ENCODE measurements at regions not wholly inside any gene's neighbourhood (a gene's known extent, or its start where the extent isn't known, plus 50 kb on each side); places are given as distances from the start of the nearest gene placed in this dataset.

DNA sequence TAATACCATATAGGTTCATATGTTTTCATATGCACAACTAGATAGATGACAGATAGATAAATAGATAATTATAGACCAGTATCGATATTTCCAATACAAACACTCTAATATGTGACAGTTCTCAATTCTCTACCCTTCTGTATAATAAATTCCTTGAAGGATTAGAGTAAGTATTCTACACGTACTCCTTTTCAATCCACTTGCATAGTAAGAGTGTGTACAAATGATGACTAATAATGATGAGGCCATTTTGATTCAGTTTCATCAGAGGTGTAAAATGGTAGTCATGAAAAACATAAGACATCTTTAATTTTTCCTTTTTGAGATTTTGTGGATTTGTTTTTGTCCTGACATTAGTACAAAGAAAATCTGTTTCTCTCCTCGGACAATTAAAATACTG lies 188.3 kb upstream of the WSB1 start:
- TF ChIP-seq POLR2AphosphoS5 (IDR thresholded peaks at IDR 0.05), result no peak
- TF ChIP-seq, protein P1, sequence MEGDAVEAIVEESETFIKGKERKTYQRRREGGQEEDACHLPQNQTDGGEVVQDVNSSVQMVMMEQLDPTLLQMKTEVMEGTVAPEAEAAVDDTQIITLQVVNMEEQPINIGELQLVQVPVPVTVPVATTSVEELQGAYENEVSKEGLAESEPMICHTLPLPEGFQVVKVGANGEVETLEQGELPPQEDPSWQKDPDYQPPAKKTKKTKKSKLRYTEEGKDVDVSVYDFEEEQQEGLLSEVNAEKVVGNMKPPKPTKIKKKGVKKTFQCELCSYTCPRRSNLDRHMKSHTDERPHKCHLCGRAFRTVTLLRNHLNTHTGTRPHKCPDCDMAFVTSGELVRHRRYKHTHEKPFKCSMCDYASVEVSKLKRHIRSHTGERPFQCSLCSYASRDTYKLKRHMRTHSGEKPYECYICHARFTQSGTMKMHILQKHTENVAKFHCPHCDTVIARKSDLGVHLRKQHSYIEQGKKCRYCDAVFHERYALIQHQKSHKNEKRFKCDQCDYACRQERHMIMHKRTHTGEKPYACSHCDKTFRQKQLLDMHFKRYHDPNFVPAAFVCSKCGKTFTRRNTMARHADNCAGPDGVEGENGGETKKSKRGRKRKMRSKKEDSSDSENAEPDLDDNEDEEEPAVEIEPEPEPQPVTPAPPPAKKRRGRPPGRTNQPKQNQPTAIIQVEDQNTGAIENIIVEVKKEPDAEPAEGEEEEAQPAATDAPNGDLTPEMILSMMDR (IDR thresholded peaks at IDR 0.05), result no peak
- TF ChIP-seq POLR2A (IDR thresholded peaks at IDR 0.05), result no peak
